ENCODE measurements at regions not wholly inside any gene's neighbourhood (a gene's known extent, or its start where the extent isn't known, plus 50 kb on each side); places are given as distances from the start of the nearest gene placed in this dataset.

DNA sequence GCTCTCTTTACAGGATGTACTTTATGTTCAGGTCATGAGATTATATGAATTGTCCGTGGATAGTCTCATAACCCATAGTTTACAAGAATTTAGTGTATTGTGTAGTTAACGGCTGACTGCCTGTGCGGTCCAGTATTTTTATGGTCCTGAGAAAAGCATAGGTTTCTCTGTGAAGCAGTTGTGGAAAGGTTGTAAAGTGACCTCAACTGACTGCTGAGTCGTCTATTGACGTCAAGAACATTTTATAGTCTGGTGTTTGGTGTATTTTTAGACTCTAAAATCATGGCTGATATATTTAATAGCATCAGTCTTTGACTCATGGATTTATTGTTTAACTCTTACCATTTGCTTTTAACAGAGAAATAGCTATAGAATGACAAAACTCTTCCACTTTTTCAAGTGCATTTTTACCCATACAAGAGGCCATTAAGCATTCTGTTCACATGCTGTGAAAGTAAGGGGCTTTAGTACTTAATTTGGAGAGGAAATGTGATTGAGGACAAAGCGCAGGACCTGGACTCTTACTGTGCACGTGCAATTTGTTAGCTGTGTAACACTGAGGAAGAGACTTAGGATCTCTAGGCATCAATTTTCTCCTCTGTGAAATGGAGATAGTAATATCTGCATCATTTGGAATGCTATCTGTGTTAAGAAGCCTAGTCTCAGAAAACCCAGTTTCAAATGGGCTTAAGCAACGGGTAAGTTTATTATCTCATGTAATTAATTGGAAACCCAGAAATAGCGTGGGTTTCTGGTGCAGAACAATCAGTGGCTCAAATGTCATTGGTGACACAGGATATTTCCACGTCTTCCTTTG, 240.8 kb downstream of the NFKBIZ start:
- no peaks in the 10 kb centered on the region for H3K36me3 ChIP-seq (ENCODE audit: control insufficient read depth, insufficient read depth, low read length)
- peak; percentile 15 for DNase-seq (ENCODE audit: low read depth)
- no peak overlapping the region for H3K4me3 ChIP-seq (ENCODE audit: low read depth, low read length)
- no peak for TF ChIP-seq CTCF (IDR thresholded peaks at IDR 0.05; ENCODE audit: insufficient read depth, low read length, severe bottlenecking)
- FAIRE-seq: no peak
- no peaks in the 10 kb centered on the region for H3K27me3 ChIP-seq (ENCODE audit: control insufficient read depth, insufficient read depth, low read length)

DNA sequence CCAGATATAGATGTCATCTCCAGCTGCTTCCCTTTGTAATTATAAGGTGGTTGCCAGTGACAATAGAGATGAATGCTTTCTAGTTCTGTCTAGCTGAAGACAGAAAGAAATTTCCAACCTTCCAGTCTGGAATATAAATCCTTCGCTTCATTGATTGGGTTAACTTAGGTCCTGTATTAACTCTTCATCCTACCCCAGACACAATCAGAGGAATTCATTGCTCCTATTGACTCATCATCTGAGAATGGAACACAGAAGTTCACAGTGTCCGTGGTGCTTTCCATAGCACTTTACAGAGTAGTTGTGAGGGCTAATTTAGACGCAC, 241.4 kb downstream of the NFKBIZ start:
- FAIRE-seq: no peak
- no peak for DNase-seq (ENCODE audit: low read depth)
- Histone ChIP-seq H3K4me3 (ENCODE audit: low read depth, low read length) (no peak overlapping the region), H3K36me3 (ENCODE audit: control insufficient read depth, insufficient read depth, low read length) (no peaks in the 10 kb centered on the region), H3K27me3 (ENCODE audit: control insufficient read depth, insufficient read depth, low read length) (no peaks in the 10 kb centered on the region)
- no peak for TF ChIP-seq CTCF (IDR thresholded peaks at IDR 0.05; ENCODE audit: insufficient read depth, low read length, severe bottlenecking)

DNA sequence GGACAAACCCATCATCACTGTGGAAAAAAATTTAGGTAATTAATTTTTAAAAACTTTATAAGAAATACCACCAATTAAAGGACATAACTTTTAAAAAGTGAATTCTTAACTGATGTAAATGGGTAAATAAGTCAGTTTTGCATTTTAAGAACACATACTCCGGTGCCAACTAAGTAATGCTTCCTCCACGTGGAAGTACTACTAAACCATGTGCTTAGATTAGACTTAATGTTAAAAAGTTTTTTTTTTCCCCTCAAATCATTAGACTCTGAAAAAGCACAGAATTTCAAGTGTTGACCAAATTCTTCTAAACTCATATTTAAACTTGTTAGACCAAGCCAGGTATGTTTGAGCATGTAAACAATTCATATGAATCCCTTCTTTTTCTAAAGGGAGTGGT, 242.0 kb downstream of the NFKBIZ start:
- TF ChIP-seq CTCF (IDR thresholded peaks at IDR 0.05; ENCODE audit: insufficient read depth, low read length, severe bottlenecking): no peak
- DNase-seq (ENCODE audit: low read depth) (no peak), FAIRE-seq (no peak)
- H3K27me3 ChIP-seq (ENCODE audit: control insufficient read depth, insufficient read depth, low read length): no peaks in the 10 kb centered on the region
- H3K36me3 ChIP-seq (ENCODE audit: control insufficient read depth, insufficient read depth, low read length): no peaks in the 10 kb centered on the region
- no peak overlapping the region for H3K4me3 ChIP-seq (ENCODE audit: low read depth, low read length)

DNA sequence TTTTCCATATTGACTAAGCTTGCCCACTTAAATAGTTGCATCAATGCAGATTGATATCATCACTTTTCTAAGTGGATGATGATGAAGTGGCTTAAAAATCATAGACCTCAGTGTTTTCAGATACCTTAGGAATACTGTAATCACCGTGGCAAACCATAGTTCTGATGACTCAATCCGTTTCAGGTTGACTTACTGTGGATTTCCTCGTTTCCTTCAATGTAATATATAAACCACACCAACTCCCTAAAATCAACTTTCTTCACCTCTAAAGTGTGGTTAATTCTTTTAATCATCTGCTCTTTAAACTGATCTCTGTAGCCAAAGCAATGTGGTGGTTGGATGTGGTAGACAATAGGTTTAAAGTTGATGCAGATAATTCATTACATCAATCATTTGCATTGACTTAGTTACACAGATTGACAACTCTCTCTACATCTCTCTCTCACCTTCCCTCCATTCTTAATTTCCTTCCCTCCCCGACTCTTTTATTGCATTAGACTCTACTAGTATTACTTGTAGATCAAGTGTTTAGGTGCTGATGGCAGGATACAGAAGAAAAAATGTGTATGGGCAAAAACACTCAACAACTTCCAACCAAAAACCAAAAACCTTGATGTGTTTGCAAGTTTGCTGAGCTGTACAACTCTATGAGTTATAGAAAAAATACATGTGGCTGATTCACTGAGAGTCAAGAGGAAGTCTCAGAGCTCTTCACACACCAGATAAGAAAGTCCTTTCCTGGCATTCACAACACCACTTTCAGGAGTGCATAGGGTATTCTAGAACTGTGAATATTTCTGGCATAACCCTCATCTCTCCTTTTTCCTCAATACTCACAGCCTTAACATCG, 243.5 kb downstream of the NFKBIZ start:
- no peak overlapping the region for H3K4me3 ChIP-seq (ENCODE audit: low read depth, low read length)
- TF ChIP-seq CTCF (IDR thresholded peaks at IDR 0.05; ENCODE audit: insufficient read depth, low read length, severe bottlenecking): no peak
- peak; percentile 68 for DNase-seq (ENCODE audit: low read depth)
- H3K36me3 ChIP-seq (ENCODE audit: control insufficient read depth, insufficient read depth, low read length): no peaks in the 10 kb centered on the region
- no peaks in the 10 kb centered on the region for H3K27me3 ChIP-seq (ENCODE audit: control insufficient read depth, insufficient read depth, low read length)
- FAIRE-seq: no peak

DNA sequence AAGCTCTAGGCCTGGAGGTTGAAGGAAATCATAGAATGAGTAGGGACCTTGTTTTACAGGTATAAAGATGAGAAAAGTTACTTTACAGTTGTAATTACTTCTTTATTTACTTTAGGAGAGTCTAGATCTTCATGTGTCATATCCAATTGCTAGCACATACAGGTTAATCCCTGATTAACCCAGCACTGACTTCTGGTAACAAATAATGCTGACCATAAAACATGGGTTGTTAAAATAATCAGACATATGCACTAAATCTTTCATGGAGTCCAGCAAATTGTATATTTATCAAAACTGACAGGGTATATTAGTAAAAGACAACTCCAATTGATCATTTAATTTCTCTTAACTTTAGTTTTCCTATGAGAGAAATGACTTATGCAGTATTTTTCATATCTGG, 245.2 kb downstream of the NFKBIZ start:
- no peak for FAIRE-seq
- H3K4me3 ChIP-seq (ENCODE audit: low read depth, low read length): no peak overlapping the region

More for the DNA sequence above, 245.2 kb downstream of the NFKBIZ start:
- Histone ChIP-seq H3K27me3 (ENCODE audit: control insufficient read depth, insufficient read depth, low read length) (no peaks in the 10 kb centered on the region), H3K36me3 (ENCODE audit: control insufficient read depth, insufficient read depth, low read length) (no peaks in the 10 kb centered on the region)
- DNase-seq (ENCODE audit: low read depth): no peak
- TF ChIP-seq CTCF (IDR thresholded peaks at IDR 0.05; ENCODE audit: insufficient read depth, low read length, severe bottlenecking): no peak
